ENCODE measurements at regions not wholly inside any gene's neighbourhood (a gene's known extent, or its start where the extent isn't known, plus 50 kb on each side); places are given as distances from the start of the nearest gene placed in this dataset.

DNA sequence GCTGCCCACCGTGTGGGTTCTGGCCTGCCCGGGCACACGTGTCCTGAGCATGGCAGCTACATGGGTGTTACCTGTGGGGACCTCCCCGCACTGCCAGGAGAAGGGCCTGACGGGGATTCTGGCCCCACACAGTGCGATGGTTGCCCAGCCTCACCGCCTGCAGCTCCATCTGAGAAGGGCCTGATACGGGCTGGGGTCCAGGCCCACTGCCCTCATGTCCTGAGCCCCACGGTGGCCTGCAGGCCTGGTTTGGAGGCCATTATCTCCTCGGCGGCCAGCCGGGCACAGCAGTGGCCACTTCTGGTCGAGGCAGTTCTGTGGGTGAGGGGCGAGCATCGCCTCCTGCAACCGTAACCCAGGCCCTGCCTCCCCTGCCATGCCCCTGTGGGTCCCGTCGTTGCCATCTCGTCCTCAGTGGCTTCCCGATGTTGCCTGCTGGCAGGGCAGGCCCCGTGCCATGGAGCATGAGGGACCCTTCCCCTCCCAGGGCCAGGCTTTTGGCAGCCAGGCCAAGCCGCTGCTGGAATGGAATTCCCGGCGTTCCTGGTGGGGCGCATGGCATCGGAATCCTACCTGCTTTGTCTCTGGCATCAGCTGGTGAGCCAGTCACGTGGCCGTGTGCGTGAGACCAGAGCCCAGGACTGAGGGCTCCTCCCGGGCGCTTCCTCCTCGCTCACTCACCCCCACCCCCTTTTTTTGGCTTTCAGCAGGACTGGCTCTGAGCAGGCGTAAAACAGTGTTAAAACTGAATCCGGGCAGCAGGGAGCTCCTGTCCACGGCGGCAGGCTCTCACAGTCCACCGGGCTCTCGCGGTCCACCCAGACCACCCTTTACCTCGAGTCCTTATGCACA lies 71.9 kb upstream of the PPARA start:
- DNase-seq (ENCODE audit: low read depth): no peak

- DNase-seq (ENCODE audit: low read depth): no peak
Measured at GRCh38 chr22:46079093-46079860, 71.0 kb upstream of the PPARA start.

DNA sequence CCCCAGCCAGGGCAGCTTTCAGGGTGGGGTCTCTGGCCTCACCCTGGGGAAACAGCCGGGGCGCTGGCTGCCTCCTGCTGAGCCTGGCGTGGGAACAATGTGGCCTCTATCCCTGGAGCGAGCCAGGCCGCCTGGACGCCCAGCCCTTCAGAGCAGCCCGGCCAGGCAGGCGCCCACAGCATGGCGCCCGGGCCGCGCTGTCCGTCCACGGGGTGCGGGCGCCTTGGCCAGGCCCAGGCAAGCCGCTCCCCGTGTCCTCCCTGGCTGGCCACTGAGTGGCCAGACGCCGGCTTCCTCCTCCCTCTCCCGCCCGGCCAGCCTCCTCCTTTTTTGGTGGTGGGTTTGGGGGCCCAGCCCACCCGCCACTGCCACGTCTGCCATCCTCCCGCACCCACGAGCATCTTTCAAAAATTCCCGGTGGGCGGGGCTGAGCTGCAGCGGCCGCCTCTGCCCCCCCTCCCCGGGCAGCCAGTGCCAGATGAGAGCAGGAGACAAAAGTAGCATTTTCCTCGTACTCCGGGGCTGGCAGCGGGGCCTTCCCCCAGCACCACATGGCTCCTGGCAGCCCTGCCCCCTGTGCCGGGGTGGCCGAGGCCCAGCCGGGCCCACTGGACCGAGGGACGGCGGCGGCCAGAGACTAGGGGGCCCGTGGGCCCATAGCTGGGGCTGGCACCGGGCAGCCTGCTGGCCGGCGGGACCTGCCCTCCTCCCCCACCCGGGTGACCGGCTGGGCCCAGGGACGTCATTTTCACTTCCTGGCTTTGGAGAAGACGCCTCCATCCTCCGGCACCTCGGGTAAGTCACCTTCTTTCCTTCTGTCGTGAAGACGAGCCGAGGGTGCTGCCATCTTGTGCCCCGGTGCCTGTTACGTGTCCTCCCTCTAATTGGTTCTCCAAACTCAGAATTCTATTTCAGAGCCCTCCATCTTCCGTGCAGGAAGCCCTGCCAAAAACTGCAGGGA lies 70.2 kb upstream of the PPARA start:
- DNase-seq (ENCODE audit: low read depth): no peak

GRCh38 chr22:46081036-46081830 lies 69.1 kb upstream of the PPARA start:
- DNase-seq (ENCODE audit: low read depth): no peak

DNA sequence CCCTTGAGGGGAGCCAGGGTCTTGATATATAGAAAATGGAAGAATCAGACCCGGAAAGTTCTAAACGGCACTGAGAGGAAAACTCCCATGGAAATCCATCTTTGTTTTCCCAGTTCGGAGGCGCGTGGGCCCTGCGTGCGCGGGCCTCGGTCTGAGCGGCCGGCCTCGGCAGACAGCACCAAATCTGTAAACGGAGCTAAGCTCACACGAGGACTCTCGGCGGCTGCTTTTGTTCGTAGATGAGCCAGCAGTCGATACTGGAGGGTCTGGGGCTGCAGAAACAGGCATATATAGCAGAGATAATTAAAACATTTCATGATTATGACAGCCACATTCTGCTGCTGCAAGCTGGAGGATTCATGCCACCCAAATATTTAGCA lies 68.5 kb upstream of the PPARA start:
- no peak for DNase-seq (ENCODE audit: low read depth)

GRCh38 chr22:46082633-46083032 lies 67.7 kb upstream of the PPARA start:
- no peak for DNase-seq (ENCODE audit: low read depth)

- DNase-seq (ENCODE audit: low read depth): no peak
Measured at GRCh38 chr22:46083383-46084350, 66.7 kb upstream of the PPARA start.

- no peak for DNase-seq (ENCODE audit: low read depth)
Measured at GRCh38 chr22:46084376-46084775, 66.0 kb upstream of the PPARA start.

- no peak for DNase-seq (ENCODE audit: low read depth)
Measured at GRCh38 chr22:46084943-46085827, 65.1 kb upstream of the PPARA start.

GRCh38 chr22:46085828-46086576 lies 64.3 kb upstream of the PPARA start:
- no peak for DNase-seq (ENCODE audit: low read depth)

GRCh38 chr22:46086577-46087335 lies 63.6 kb upstream of the PPARA start:
- no peak for DNase-seq (ENCODE audit: low read depth)

DNA sequence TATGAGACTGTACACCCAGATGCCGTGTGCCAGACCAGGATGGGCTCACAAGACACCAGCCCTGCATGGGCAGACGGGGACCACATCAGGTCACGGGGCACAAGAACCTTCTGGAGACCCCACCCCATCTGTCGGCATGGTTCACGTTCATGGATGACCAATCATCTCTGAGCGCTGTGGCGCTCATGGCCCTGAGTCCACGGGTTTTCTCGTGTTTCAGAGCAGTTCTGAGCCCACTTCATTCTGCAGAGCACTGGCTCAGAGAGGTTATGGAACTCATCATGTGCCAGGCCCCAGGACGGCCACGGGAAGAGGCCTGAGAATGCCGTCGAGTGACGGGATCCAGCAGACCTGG lies 63.0 kb upstream of the PPARA start:
- no peak for DNase-seq (ENCODE audit: low read depth)

DNA sequence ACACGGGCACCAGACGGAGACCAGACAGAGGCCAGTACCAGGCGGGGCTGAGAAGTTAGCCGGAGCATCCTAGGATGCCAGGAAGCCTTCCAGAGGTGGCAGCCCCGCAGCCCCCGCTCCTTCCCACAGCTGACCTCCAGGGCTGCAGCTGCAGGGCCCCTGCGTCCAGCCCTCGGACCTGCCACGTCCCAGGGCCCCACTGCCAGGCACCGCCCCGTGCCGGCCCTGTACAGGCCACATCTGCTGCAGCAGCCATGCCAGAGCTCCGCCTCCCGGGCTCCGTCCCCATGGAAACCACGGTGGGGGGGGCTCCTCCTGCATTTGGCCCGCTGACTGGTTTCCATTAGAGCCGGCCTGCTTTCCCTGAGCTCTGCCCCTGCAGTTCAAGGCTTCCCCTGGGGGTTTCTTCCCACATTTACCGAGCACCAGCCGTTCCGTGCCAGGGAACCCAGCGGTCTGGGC lies 62.5 kb upstream of the PPARA start:
- no peak for DNase-seq (ENCODE audit: low read depth)

DNA sequence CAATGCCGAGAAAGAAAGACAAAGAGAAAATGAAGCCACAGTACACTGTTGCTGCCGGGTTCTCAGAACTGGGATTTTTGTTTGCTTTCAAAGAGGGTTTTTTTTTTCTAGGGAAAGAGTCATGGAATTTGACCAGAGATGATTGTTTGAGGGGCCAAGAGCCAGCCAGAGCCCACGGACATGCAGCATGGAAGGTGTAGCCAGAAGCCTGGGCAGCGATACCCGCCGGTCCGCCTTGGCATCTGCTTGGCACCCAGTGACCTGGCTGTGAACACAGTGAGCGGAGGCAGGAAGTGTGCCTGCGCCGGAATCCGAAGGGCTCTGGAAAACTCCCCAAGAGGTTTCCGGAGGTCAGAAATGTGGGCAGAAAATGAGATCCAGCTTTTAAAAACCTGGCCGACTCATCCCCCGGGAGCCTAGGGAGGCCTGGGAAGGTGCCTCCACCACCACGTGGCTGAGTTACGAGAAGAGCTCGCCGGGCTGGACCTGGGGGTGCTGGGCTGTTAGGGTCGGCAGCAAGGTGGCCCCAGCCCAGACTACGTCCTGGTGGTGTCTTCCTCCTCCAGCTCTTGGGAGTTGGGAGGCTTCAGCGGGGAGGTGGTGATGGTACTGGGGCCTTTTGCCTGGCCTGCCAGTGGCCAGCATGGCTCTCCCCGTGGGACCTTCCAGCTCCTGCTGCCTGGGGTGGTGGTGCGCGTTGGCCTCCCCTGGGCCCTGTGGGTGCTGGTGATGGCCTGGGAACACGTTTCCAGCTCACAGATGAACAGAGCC lies 61.6 kb upstream of the PPARA start:
- DNase-seq (ENCODE audit: low read depth): no peak

- no peak for DNase-seq (ENCODE audit: low read depth)
Measured at GRCh38 chr22:46089426-46090035, 60.8 kb upstream of the PPARA start.

GRCh38 chr22:46090036-46090591 lies 60.2 kb upstream of the PPARA start:
- no peak for DNase-seq (ENCODE audit: low read depth)

All from activated T-cell treated with anti-CD3 and anti-CD28 coated beads for 24 hours (primary cell).